Loucy (cell line): ENCODE measurements at regions not wholly inside any gene's neighbourhood (a gene's known extent, or its start where the extent isn't known, plus 50 kb on each side); places are given as distances from the start of the nearest gene placed in this dataset.

Experiments used
- H2AFZ ChIP-seq: fragments of 200-600 bp; sonication (generic); 2 replicates; pipeline ENCODE4 v1.6.0; 2016; ENCODE audit warnings: antibody characterized with exemption, mild to moderate bottlenecking, low read length, moderate library complexity
- H3F3A ChIP-seq: fragments of 200-600 bp; 2 replicates; pipeline ENCODE4 v1.6.0; 2016; ENCODE audit warnings: antibody characterized with exemption, low read depth, mild to moderate bottlenecking
- H3K27me3 ChIP-seq: fragments of 200-600 bp; sonication (generic); 2 replicates; pipeline ENCODE4 v1.6.1; 2014; ENCODE audit warnings: low read length, mild to moderate bottlenecking; ENCODE audit not compliant: insufficient read depth, poor library complexity, severe bottlenecking
- H3K36me3 ChIP-seq: fragments of 200-600 bp; sonication (generic); 2 replicates; pipeline ENCODE4 v1.6.1; 2016; ENCODE audit warnings: low read length; ENCODE audit not compliant: insufficient read depth
- H3K4me1 ChIP-seq: fragments of 200-600 bp; sonication (generic); 2 replicates; pipeline ENCODE4 v1.5.1; 2014; ENCODE audit warnings: low read length, mild to moderate bottlenecking; ENCODE audit not compliant: insufficient read depth, poor library complexity, severe bottlenecking
- H3K4me2 ChIP-seq: fragments of 200-600 bp; sonication (generic); 2 replicates; pipeline ENCODE4 v1.6.0; 2014; ENCODE audit warnings: antibody characterized with exemption, low read length, low read depth, mild to moderate bottlenecking; ENCODE audit not compliant: poor library complexity, severe bottlenecking
- H3K4me3 ChIP-seq: fragments of 200-600 bp; sonication (generic); 2 replicates; pipeline ENCODE4 v1.5.1; 2014; ENCODE audit warnings: low read length, mild to moderate bottlenecking, mixed read lengths; ENCODE audit not compliant: poor library complexity, severe bottlenecking
- H3K79me2 ChIP-seq: fragments of 200-600 bp; sonication (generic); 2 replicates; pipeline ENCODE4 v1.6.1; 2014; ENCODE audit warnings: low read length; ENCODE audit not compliant: insufficient read depth
- H3K9ac ChIP-seq: fragments of 200-600 bp; sonication (generic); 2 replicates; pipeline ENCODE4 v1.6.0; 2014; ENCODE audit warnings: mild to moderate bottlenecking, low read depth, low read length, moderate library complexity; ENCODE audit not compliant: poor library complexity, severe bottlenecking
- H3K9me2 ChIP-seq: fragments of 200-600 bp; sonication (generic); replicated peaks from 2 replicates; pipeline ENCODE4 v1.6.1; 2016; ENCODE audit warnings: low read depth, low read length, mixed read lengths
- H3K9me3 ChIP-seq: fragments of 200-600 bp; sonication (generic); 2 replicates; pipeline ENCODE4 v1.6.1; 2014; ENCODE audit warnings: mild to moderate bottlenecking, antibody characterized with exemption, low read length, low read depth; ENCODE audit not compliant: insufficient read depth
- H4K20me1 ChIP-seq: fragments of 200-600 bp; sonication (generic); 2 replicates; pipeline ENCODE4 v1.6.0; 2014; ENCODE audit warnings: antibody characterized with exemption, low read length, mild to moderate bottlenecking; ENCODE audit not compliant: insufficient read depth, poor library complexity, severe bottlenecking
- EZH2phosphoT487 ChIP-seq: fragments of 200-600 bp; IDR thresholded peaks from 2 replicates; pipeline ENCODE4 v1.6.1; 2018; ENCODE audit warnings: antibody characterized with exemption, mild to moderate bottlenecking, moderate library complexity, borderline replicate concordance
- TF ChIP-seq, protein P1 (sequence below): fragments of 200-600 bp; sonication (generic); conservative IDR thresholded peaks from 2 replicates; pipeline ENCODE4 v1.5.1; 2014; ENCODE audit warnings: mild to moderate bottlenecking, antibody characterized with exemption, low read length

DNA sequence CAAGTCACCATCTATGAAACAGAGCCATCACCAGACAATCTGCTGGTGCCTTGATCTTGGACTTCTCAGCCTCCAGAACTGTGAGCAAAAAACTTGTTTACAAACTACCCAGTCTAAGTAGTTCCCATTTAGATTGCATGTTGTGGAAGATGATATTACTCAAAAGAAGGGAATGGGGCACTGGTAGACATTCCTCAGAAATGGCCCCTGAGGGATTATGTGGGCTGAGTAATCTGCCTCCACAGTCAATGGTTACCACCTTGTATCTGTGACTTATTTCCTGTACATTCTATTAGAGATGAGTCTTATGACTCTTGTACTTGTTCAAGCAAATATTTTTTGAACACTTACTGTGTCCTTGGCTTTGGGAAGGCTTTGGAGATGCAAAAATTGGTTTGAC, 160.4 kb downstream of the NUP35 start:
- H3K27me3 ChIP-seq: no peaks in the 10 kb centered on the region
- no peak overlapping the region for H3K4me2 ChIP-seq
- H3K36me3 ChIP-seq: no peaks in the 10 kb centered on the region
- H2AFZ ChIP-seq: no peak overlapping the region
- no peaks in the 10 kb centered on the region for H4K20me1 ChIP-seq
- TF ChIP-seq, protein P1, sequence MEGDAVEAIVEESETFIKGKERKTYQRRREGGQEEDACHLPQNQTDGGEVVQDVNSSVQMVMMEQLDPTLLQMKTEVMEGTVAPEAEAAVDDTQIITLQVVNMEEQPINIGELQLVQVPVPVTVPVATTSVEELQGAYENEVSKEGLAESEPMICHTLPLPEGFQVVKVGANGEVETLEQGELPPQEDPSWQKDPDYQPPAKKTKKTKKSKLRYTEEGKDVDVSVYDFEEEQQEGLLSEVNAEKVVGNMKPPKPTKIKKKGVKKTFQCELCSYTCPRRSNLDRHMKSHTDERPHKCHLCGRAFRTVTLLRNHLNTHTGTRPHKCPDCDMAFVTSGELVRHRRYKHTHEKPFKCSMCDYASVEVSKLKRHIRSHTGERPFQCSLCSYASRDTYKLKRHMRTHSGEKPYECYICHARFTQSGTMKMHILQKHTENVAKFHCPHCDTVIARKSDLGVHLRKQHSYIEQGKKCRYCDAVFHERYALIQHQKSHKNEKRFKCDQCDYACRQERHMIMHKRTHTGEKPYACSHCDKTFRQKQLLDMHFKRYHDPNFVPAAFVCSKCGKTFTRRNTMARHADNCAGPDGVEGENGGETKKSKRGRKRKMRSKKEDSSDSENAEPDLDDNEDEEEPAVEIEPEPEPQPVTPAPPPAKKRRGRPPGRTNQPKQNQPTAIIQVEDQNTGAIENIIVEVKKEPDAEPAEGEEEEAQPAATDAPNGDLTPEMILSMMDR: no peak
- TF ChIP-seq EZH2phosphoT487: no peak
- no peaks in the 10 kb centered on the region for H3K4me1 ChIP-seq
- H3K9me2 ChIP-seq: no peaks in the 10 kb centered on the region
- H3K9ac ChIP-seq: no peak overlapping the region
- H3K4me3 ChIP-seq: no peak overlapping the region
- no peaks in the 10 kb centered on the region for H3K9me3 ChIP-seq
- no peaks in the 10 kb centered on the region for H3F3A ChIP-seq
- no peaks in the 10 kb centered on the region for H3K79me2 ChIP-seq

DNA sequence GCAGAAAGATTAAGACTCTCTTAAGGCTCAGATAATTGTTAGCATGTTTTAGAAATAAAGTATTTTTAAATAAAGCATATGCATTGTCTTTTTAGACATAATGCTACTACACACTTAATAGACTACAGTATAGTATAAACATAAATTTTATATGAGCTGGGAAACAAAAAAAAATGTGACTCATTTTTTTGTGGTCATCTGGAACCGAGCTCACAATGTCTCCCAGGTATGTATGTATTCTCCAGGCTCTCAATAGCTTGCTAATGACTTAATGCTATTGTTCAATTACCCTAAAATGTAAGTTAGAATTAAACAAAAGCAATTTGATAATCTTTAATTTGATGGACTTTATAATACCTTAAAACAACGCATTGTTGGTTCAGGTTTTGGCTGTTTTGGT, 167.2 kb downstream of the NUP35 start:
- Histone ChIP-seq H3F3A (no peaks in the 10 kb centered on the region), H3K4me3 (no peak overlapping the region), H3K9ac (no peak overlapping the region), H3K4me1 (no peaks in the 10 kb centered on the region), H3K79me2 (no peaks in the 10 kb centered on the region), H3K4me2 (no peak overlapping the region), H2AFZ (no peak overlapping the region), H3K9me2 (no peaks in the 10 kb centered on the region), H4K20me1 (no peaks in the 10 kb centered on the region), H3K27me3 (no peaks in the 10 kb centered on the region), H3K36me3 (no peaks in the 10 kb centered on the region), H3K9me3 (no peaks in the 10 kb centered on the region)
- no peak for TF ChIP-seq EZH2phosphoT487
- TF ChIP-seq, protein P1: no peak

DNA sequence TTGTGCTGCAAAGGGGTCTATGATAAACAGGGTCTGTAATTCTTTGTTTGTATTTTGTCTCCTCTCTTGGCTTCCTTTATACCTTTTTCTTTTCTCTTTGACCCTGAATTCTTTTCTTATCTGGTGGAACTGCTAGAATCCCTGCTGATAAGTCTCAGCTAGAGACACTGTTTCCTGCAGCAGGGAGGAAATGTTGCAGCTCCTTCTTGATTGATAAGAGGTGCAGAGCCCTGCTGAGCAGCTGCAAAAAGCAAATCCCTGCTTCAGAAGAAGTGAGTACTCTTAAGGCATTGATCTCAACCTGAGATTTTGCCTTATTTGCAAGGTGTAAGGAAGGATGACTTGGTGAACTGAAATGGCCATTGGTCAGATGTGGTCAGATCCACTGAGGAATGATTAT, 167.8 kb downstream of the NUP35 start:
- Histone ChIP-seq H3K79me2 (no peaks in the 10 kb centered on the region), H2AFZ (no peak overlapping the region), H3K4me3 (no peak overlapping the region), H3K9ac (no peak overlapping the region), H3K4me2 (no peak overlapping the region), H3K9me2 (no peaks in the 10 kb centered on the region), H3K4me1 (no peaks in the 10 kb centered on the region), H3K9me3 (no peaks in the 10 kb centered on the region), H3K27me3 (no peaks in the 10 kb centered on the region), H3F3A (no peaks in the 10 kb centered on the region), H4K20me1 (no peaks in the 10 kb centered on the region), H3K36me3 (no peaks in the 10 kb centered on the region)
- TF ChIP-seq EZH2phosphoT487: no peak
- TF ChIP-seq, protein P1: no peak
